Lung (tissue), 11 donors: ENCODE measurements at regions not wholly inside any gene's neighbourhood (a gene's known extent, or its start where the extent isn't known, plus 50 kb on each side); places are given as distances from the start of the nearest gene placed in this dataset.

Experiments used
- ATAC-seq: fragments of 200-7000 bp; cut with Tn5 transposase; one replicate; pipeline ENCODE4 v1.9.1; 2020; ENCODE audit warnings: moderate number of reproducible peaks; ENCODE audit not compliant: insufficient read depth, low FRiP score
- DNase-seq, 3 donors: peaks; one replicate each; pipeline ENCODE4 v3.0.0-alpha.2; 2013 to 2017
- H3K27ac ChIP-seq, 2 donors: one replicate each; pipeline ENCODE4 v1.5.1; 2013; ENCODE audit warnings: mild to moderate bottlenecking in 2 of 2, moderate library complexity in 2 of 2, control low read depth in 1 of 2, inconsistent platforms in 1 of 2, low read depth in 1 of 2, low read length in 1 of 2
- H3K27me3 ChIP-seq, 3 donors: one replicate each; pipeline ENCODE4 v1.5.1; 2013; ENCODE audit warnings: low read length in 2 of 3; ENCODE audit not compliant: control insufficient read depth in 3 of 3, insufficient read depth in 3 of 3
- H3K36me3 ChIP-seq, 4 donors: one replicate each; pipeline ENCODE4 v1.5.1; 2013; ENCODE audit warnings: low read length in 4 of 4, mild to moderate bottlenecking in 1 of 4, moderate library complexity in 1 of 4; ENCODE audit not compliant: control insufficient read depth in 4 of 4, insufficient read depth in 4 of 4
- H3K4me1 ChIP-seq, 5 donors: one replicate each; pipeline ENCODE4 v1.5.1; 2013; ENCODE audit warnings: low read length in 5 of 5, mild to moderate bottlenecking in 2 of 5, moderate library complexity in 1 of 5; ENCODE audit not compliant: control insufficient read depth in 5 of 5, insufficient read depth in 5 of 5
- H3K4me3 ChIP-seq: one replicate; pipeline ENCODE4 v1.5.1; 2013; ENCODE audit warnings: mild to moderate bottlenecking, control low read depth, moderate library complexity
- H3K9ac ChIP-seq, 2 donors: one replicate each; pipeline ENCODE4 v1.5.1; 2013; ENCODE audit warnings: low read length in 2 of 2, control low read depth in 1 of 2; ENCODE audit not compliant: insufficient read depth in 1 of 2
- H3K9me3 ChIP-seq, 4 donors: one replicate each; pipeline ENCODE4 v1.5.1; 2013; ENCODE audit warnings: low read length in 3 of 4, mild to moderate bottlenecking in 1 of 4, moderate library complexity in 1 of 4; ENCODE audit not compliant: control insufficient read depth in 4 of 4, insufficient read depth in 3 of 4
- CTCF ChIP-seq: IDR thresholded peaks from 2 replicates; pipeline ENCODE4 v1.5.1; 2012; ENCODE audit warnings: mild to moderate bottlenecking; ENCODE audit errors: control extremely low read depth, extremely low read depth
- WGBS, 2 donors: extraction: QIAGEN DNeasy Blood & Tissue Kit; methylation state at CpG; one replicate each; pipeline ENCODE4 v1.1.7; 2013; 5-methylcytosine and 5-hydroxymethylcytosine counted together
- donor health status: control.
- donor health status: control.
- donor health status: Bipolar disorder and iron deficiency.
- donor health status: healthy.
- donor health status: DM: yes; HTN: yes; CAD: no.

GRCh38 chr1:172902861-172903381 is 147.8 kb downstream of the TNFSF18 start:
- no peak overlapping the region for H3K4me3 ChIP-seq
- 87 to 95% methylated on average over 1 of the region's 1 CpG for WGBS, 2 donors
- no peak for TF ChIP-seq CTCF
- H3K9ac ChIP-seq, result no peak overlapping the region
- H3K27me3 ChIP-seq, result no peaks in the 10 kb centered on the region
- H3K9me3 ChIP-seq, result peaks cover 0 to 1% (median 0%) of the 10 kb centered on the region in 4 donors
- ATAC-seq (no peak), DNase-seq (no peak)
- peaks cover 0 to 1% (median 0%) of the 10 kb centered on the region in 5 donors for H3K4me1 ChIP-seq
- H3K36me3 ChIP-seq, result no peaks in the 10 kb centered on the region
- no peak overlapping the region for H3K27ac ChIP-seq

- H3K27me3 ChIP-seq, result no peaks in the 10 kb centered on the region
- 78 to 85% methylated on average over 1 of the region's 1 CpG for WGBS, 2 donors
- H3K4me3 ChIP-seq, result no peak overlapping the region
- H3K27ac ChIP-seq, result no peak overlapping the region
- H3K9me3 ChIP-seq, result peaks cover 0 to 1% (median 0%) of the 10 kb centered on the region in 4 donors
- ATAC-seq (no peak), DNase-seq (no peak)
- H3K9ac ChIP-seq, result no peak overlapping the region
- no peak for TF ChIP-seq CTCF
- H3K36me3 ChIP-seq, result no peaks in the 10 kb centered on the region
- H3K4me1 ChIP-seq, result peaks cover 0 to 1% (median 0%) of the 10 kb centered on the region in 5 donors
These were observed 147.0 kb downstream of the TNFSF18 start for GRCh38 chr1:172903581-172904220.

- no peaks in the 10 kb centered on the region for H3K36me3 ChIP-seq
- peaks cover 0 to 1% (median 0%) of the 10 kb centered on the region in 4 donors for H3K9me3 ChIP-seq
- 83 to 93% methylated on average over 2 of the region's 2 CpGs for WGBS, 2 donors
- H3K27ac ChIP-seq, result no peak overlapping the region
- no peak overlapping the region for H3K9ac ChIP-seq
- no peaks in the 10 kb centered on the region for H3K27me3 ChIP-seq
- ATAC-seq, result no peak
- no peak for DNase-seq
- H3K4me3 ChIP-seq, result no peak overlapping the region
- peaks cover 0 to 1% (median 0%) of the 10 kb centered on the region in 5 donors for H3K4me1 ChIP-seq
- TF ChIP-seq CTCF, result no peak
These were observed 145.3 kb downstream of the TNFSF18 start for GRCh38 chr1:172905452-172905851.
